ENCODE measurements at regions not wholly inside any gene's neighbourhood (a gene's known extent, or its start where the extent isn't known, plus 50 kb on each side); places are given as distances from the start of the nearest gene placed in this dataset.

GRCh38 chr7:41039981-41040380 is 662.9 kb downstream of the INHBA start:
- intact Hi-C loops (cut with micrococcal nuclease), result no loop called here
- Mint-ChIP-seq H3K4me1 (peaks cover 4% of the 10 kb centered on the region), H3K27me3 (ENCODE audit: low read depth in 3 of 3) (peaks cover 0 to 3% (median 0%) of the 10 kb centered on the region in 3 donors), H3K36me3 (no peaks in the 10 kb centered on the region), H3K27ac (no peak overlapping the region), H3K9me3 (peaks cover 0 to 16% (median 2%) of the 10 kb centered on the region in 7 donors), H3K4me3 (no peak overlapping the region)
- Histone ChIP-seq H4K20me1 (ENCODE audit: insufficient read depth, low read length) (no peaks in the 10 kb centered on the region), H3K9me3 (replicated peaks in 1 of 2; ENCODE audit: control insufficient read depth in 1 of 2, insufficient read depth in 1 of 2, low read length in 2 of 2) (no peaks in the 10 kb centered on the region), H3K27me3 (ENCODE audit: control insufficient read depth in 2 of 2, insufficient read depth in 2 of 2, low read length in 2 of 2) (no peaks in the 10 kb centered on the region), H3K27ac (ENCODE audit: low read depth in 1 of 2, low read length in 2 of 2) (no peak overlapping the region), H3K36me3 (replicated peaks in 1 of 2; ENCODE audit: control insufficient read depth in 1 of 2, insufficient read depth in 2 of 2, low read length in 2 of 2) (no peaks in the 10 kb centered on the region), H2AFZ (ENCODE audit: insufficient read depth, low read depth, low read length, poor library complexity, severe bottlenecking) (no peak overlapping the region), H3K4me3 (replicated peaks in 1 of 3; ENCODE audit: low read depth in 2 of 3, low read length in 3 of 3) (no peak overlapping the region), H3K4me2 (replicated peaks; ENCODE audit: extremely low read depth, low read length, poor library complexity, severe bottlenecking) (no peak overlapping the region), H3K79me2 (ENCODE audit: insufficient read depth, low read length) (no peaks in the 10 kb centered on the region), H3K4me1 (ENCODE audit: control insufficient read depth in 1 of 2, insufficient read depth in 2 of 2, low read length in 2 of 2) (no peaks in the 10 kb centered on the region), H3K9ac (ENCODE audit: insufficient read depth, low read length, poor library complexity, severe bottlenecking) (no peak overlapping the region)
- no peak for DNase-seq
- no CpG with 5 or more reads among the region's 3 CpGs for WGBS (ENCODE audit: insufficient coverage)
- TF ChIP-seq, protein P1, sequence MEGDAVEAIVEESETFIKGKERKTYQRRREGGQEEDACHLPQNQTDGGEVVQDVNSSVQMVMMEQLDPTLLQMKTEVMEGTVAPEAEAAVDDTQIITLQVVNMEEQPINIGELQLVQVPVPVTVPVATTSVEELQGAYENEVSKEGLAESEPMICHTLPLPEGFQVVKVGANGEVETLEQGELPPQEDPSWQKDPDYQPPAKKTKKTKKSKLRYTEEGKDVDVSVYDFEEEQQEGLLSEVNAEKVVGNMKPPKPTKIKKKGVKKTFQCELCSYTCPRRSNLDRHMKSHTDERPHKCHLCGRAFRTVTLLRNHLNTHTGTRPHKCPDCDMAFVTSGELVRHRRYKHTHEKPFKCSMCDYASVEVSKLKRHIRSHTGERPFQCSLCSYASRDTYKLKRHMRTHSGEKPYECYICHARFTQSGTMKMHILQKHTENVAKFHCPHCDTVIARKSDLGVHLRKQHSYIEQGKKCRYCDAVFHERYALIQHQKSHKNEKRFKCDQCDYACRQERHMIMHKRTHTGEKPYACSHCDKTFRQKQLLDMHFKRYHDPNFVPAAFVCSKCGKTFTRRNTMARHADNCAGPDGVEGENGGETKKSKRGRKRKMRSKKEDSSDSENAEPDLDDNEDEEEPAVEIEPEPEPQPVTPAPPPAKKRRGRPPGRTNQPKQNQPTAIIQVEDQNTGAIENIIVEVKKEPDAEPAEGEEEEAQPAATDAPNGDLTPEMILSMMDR (IDR thresholded peaks at IDR 0.05), result no peak

DNA sequence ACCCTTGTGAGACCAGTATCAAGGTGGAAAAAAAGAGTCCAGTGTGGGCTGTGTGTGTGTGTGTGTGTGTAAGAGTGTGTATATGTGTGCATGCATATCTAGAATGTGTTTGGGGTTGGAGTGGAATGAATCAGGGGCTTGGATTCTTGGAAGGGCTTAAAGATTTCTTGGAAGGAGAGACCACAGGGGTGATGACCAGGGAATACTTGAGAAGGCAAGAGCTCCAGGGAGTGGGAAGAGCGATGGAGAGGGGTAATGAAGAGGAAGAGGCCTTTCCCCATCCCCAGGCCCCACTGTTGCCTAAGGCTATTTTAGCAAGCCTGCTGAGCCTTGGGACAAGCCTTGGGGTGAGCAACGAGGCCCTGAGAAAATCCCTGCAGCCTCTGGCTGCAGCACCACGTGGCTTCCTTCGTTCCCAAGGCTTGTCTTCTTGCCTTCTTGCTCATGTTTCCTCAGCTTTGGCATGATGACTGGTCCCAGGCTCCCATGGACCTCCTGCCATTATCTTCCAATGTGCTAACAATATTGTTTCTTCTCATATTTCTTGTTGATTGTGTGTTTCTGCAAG is 663.4 kb downstream of the INHBA start:
- Histone ChIP-seq H3K9me3 (replicated peaks in 1 of 2; ENCODE audit: control insufficient read depth in 1 of 2, insufficient read depth in 1 of 2, low read length in 2 of 2) (no peaks in the 10 kb centered on the region), H3K79me2 (ENCODE audit: insufficient read depth, low read length) (no peaks in the 10 kb centered on the region), H4K20me1 (ENCODE audit: insufficient read depth, low read length) (no peaks in the 10 kb centered on the region), H3K27ac (ENCODE audit: low read depth in 1 of 2, low read length in 2 of 2) (no peak overlapping the region), H3K36me3 (replicated peaks in 1 of 2; ENCODE audit: control insufficient read depth in 1 of 2, insufficient read depth in 2 of 2, low read length in 2 of 2) (no peaks in the 10 kb centered on the region), H3K9ac (ENCODE audit: insufficient read depth, low read length, poor library complexity, severe bottlenecking) (no peak overlapping the region), H3K4me1 (ENCODE audit: control insufficient read depth in 1 of 2, insufficient read depth in 2 of 2, low read length in 2 of 2) (no peaks in the 10 kb centered on the region), H2AFZ (ENCODE audit: insufficient read depth, low read depth, low read length, poor library complexity, severe bottlenecking) (no peak overlapping the region), H3K4me2 (replicated peaks; ENCODE audit: extremely low read depth, low read length, poor library complexity, severe bottlenecking) (no peak overlapping the region), H3K4me3 (replicated peaks in 1 of 3; ENCODE audit: low read depth in 2 of 3, low read length in 3 of 3) (no peak overlapping the region), H3K27me3 (ENCODE audit: control insufficient read depth in 2 of 2, insufficient read depth in 2 of 2, low read length in 2 of 2) (no peaks in the 10 kb centered on the region)
- DNase-seq, result no peak
- H3K27me3 Mint-ChIP-seq (ENCODE audit: low read depth in 3 of 3), result peaks cover 0 to 3% (median 0%) of the 10 kb centered on the region in 3 donors
- intact Hi-C loops (cut with micrococcal nuclease), result no loop called here
- H3K36me3 Mint-ChIP-seq, result no peaks in the 10 kb centered on the region
- H3K9me3 Mint-ChIP-seq, result peaks cover 0 to 16% (median 2%) of the 10 kb centered on the region in 7 donors
- H3K4me1 Mint-ChIP-seq, result peaks cover 4% of the 10 kb centered on the region
- no peak overlapping the region for H3K4me3 Mint-ChIP-seq
- TF ChIP-seq, protein P1 (IDR thresholded peaks at IDR 0.05), result no peak
- no peak overlapping the region for H3K27ac Mint-ChIP-seq
- 72% methylated on average over 3 of the region's 4 CpGs for WGBS (ENCODE audit: insufficient coverage)

Measured in CD14-positive monocyte (primary cell).